ENCODE measurements at regions not wholly inside any gene's neighbourhood (a gene's known extent, or its start where the extent isn't known, plus 50 kb on each side); places are given as distances from the start of the nearest gene placed in this dataset.

GRCh38 chr13:39159393-39159792, 121.1 kb downstream of the NHLRC3 start:
- H3K9ac ChIP-seq (ENCODE audit: low read length), result no peak overlapping the region
- no TSS peak for BruUV-seq (replicated peaks)
- ChIA-PET POLR2A (ENCODE audit: unreplicated experiment) (no interaction called here), CTCF (no interaction called here)
- no peak overlapping the region for H3K4me2 ChIP-seq (ENCODE audit: low read length)
- no peaks in the 10 kb centered on the region for H3F3A ChIP-seq (ENCODE audit: low read length, unreplicated experiment)
- no peak for DNase-seq
- no peak overlapping the region for H3K4me3 ChIP-seq (ENCODE audit: low read length)
- H2AFZ ChIP-seq (ENCODE audit: low read length), result no peak overlapping the region
- TF ChIP-seq EZH2 (IDR thresholded peaks at IDR 0.05; ENCODE audit: low read length, unreplicated experiment), result no peak
- no peak for TF ChIP-seq CTCF (conservative IDR thresholded peaks at IDR 0.05; ENCODE audit: low read depth, low read length)
- TF ChIP-seq EZH2phosphoT487 (IDR thresholded peaks at IDR 0.05; ENCODE audit: borderline replicate concordance, low read length), result no peak
- H3K36me3 ChIP-seq (ENCODE audit: low read depth, low read length), result no peaks in the 10 kb centered on the region
- H3K9me3 ChIP-seq (ENCODE audit: low read length), result no peaks in the 10 kb centered on the region
- no peaks in the 10 kb centered on the region for H3K4me1 ChIP-seq (ENCODE audit: insufficient read depth, low read length)
- no peaks in the 10 kb centered on the region for H3K79me2 ChIP-seq (ENCODE audit: low read length)
- peaks cover 20% of the 10 kb centered on the region for H3K27me3 ChIP-seq (ENCODE audit: low read length)
- H4K20me1 ChIP-seq (ENCODE audit: low read length), result no peaks in the 10 kb centered on the region
- no peak for ATAC-seq
- intact Hi-C loops (cut with micrococcal nuclease), result no loop called here
- H3K27ac ChIP-seq (ENCODE audit: low read length), result no peak overlapping the region
- H3K9me2 ChIP-seq (replicated peaks; ENCODE audit: low read length), result no peaks in the 10 kb centered on the region

- no peaks in the 10 kb centered on the region for H3K4me1 ChIP-seq (ENCODE audit: insufficient read depth, low read length)
- H3K27ac ChIP-seq (ENCODE audit: low read length), result no peak overlapping the region
- H3K4me3 ChIP-seq (ENCODE audit: low read length), result no peak overlapping the region
- ChIA-PET POLR2A (ENCODE audit: unreplicated experiment) (no interaction called here), CTCF (no interaction called here)
- ATAC-seq (no peak), DNase-seq (no peak)
- no peaks in the 10 kb centered on the region for H3F3A ChIP-seq (ENCODE audit: low read length, unreplicated experiment)
- H3K9me3 ChIP-seq (ENCODE audit: low read length), result no peaks in the 10 kb centered on the region
- no TSS peak for BruUV-seq (replicated peaks)
- H3K27me3 ChIP-seq (ENCODE audit: low read length), result peaks cover 20% of the 10 kb centered on the region
- H3K9me2 ChIP-seq (replicated peaks; ENCODE audit: low read length), result no peaks in the 10 kb centered on the region
- H2AFZ ChIP-seq (ENCODE audit: low read length), result no peak overlapping the region
- TF ChIP-seq EZH2 (IDR thresholded peaks at IDR 0.05; ENCODE audit: low read length, unreplicated experiment), result no peak
- H3K9ac ChIP-seq (ENCODE audit: low read length), result no peak overlapping the region
- no peaks in the 10 kb centered on the region for H4K20me1 ChIP-seq (ENCODE audit: low read length)
- no peak overlapping the region for H3K4me2 ChIP-seq (ENCODE audit: low read length)
- intact Hi-C loops (cut with micrococcal nuclease), result no loop called here
- no peaks in the 10 kb centered on the region for H3K36me3 ChIP-seq (ENCODE audit: low read depth, low read length)
- H3K79me2 ChIP-seq (ENCODE audit: low read length), result no peaks in the 10 kb centered on the region
These were observed 121.7 kb downstream of the NHLRC3 start for GRCh38 chr13:39159846-39160370.

- no TSS peak for BruUV-seq (replicated peaks)
- DNase-seq (no peak), ATAC-seq (no peak)
- Histone ChIP-seq H3K27me3 (ENCODE audit: low read length) (peaks cover 34% of the 10 kb centered on the region), H3K9ac (ENCODE audit: low read length) (no peak overlapping the region), H2AFZ (ENCODE audit: low read length) (no peak overlapping the region), H4K20me1 (ENCODE audit: low read length) (no peaks in the 10 kb centered on the region), H3K4me2 (ENCODE audit: low read length) (no peak overlapping the region), H3K9me3 (ENCODE audit: low read length) (no peaks in the 10 kb centered on the region), H3K79me2 (ENCODE audit: low read length) (no peaks in the 10 kb centered on the region), H3K36me3 (ENCODE audit: low read depth, low read length) (no peaks in the 10 kb centered on the region), H3F3A (ENCODE audit: low read length, unreplicated experiment) (no peaks in the 10 kb centered on the region), H3K27ac (ENCODE audit: low read length) (no peak overlapping the region), H3K4me3 (ENCODE audit: low read length) (no peak overlapping the region), H3K4me1 (ENCODE audit: insufficient read depth, low read length) (no peaks in the 10 kb centered on the region), H3K9me2 (replicated peaks; ENCODE audit: low read length) (no peaks in the 10 kb centered on the region)
- intact Hi-C loops (cut with micrococcal nuclease), result no loop called here
- CTCF ChIA-PET, result no interaction called here
- TF ChIP-seq EZH2phosphoT487 (IDR thresholded peaks at IDR 0.05; ENCODE audit: borderline replicate concordance, low read length) (no peak), CTCF (conservative IDR thresholded peaks at IDR 0.05; ENCODE audit: low read depth, low read length) (no peak), EZH2 (IDR thresholded peaks at IDR 0.05; ENCODE audit: low read length, unreplicated experiment) (no peak)
- POLR2A ChIA-PET (ENCODE audit: unreplicated experiment), result no interaction called here
These were observed 128.8 kb downstream of the NHLRC3 start for GRCh38 chr13:39167018-39167417.
